ENCODE measurements at regions not wholly inside any gene's neighbourhood (a gene's known extent, or its start where the extent isn't known, plus 50 kb on each side); places are given as distances from the start of the nearest gene placed in this dataset.

DNA sequence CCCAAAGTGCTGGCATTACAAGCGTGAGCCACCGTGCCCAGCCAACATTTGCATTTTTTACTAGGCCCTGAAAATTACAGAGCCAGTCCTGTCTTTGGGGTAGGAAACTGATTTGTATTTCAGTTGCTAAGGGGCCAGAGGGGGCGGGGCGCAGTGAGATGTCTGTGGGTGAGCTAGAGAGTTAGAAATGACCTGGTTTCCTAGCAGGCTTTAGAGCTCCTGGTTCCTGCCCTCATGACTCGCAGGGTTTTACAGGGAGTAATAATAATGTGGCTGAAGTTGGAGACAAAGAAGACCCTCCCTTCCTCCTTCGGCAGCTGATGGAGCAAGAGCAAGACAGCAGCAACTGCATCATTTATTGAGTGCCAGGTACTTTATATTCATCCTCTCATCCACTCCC lies 131.5 kb downstream of the TFAP2C start:
- no peak for TF ChIP-seq EZH2 (IDR thresholded peaks at IDR 0.05)
- no peak for TF ChIP-seq POLR2AphosphoS5 (IDR thresholded peaks at IDR 0.05; ENCODE audit: borderline replicate concordance, low read depth, low read length)
